HG03108 (cell line): ENCODE measurements at regions not wholly inside any gene's neighbourhood (a gene's known extent, or its start where the extent isn't known, plus 50 kb on each side); places are given as distances from the start of the nearest gene placed in this dataset.
"Not testable (repeated sequence)": the region's sequence is repeated elsewhere in the genome, so short reads cannot be mapped to it uniquely, and the experiment has no call there.

Source experiments
- ATAC-seq: cut with Tn5 transposase; IDR thresholded peaks from one replicate; pipeline ENCODE4 v1.9.1; 2021; ENCODE audit warnings: moderate library complexity; ENCODE audit not compliant: unreplicated experiment

GRCh38 chr3:106336619-106337018, 467.8 kb upstream of the CBLB start:
- ATAC-seq: no peak

DNA sequence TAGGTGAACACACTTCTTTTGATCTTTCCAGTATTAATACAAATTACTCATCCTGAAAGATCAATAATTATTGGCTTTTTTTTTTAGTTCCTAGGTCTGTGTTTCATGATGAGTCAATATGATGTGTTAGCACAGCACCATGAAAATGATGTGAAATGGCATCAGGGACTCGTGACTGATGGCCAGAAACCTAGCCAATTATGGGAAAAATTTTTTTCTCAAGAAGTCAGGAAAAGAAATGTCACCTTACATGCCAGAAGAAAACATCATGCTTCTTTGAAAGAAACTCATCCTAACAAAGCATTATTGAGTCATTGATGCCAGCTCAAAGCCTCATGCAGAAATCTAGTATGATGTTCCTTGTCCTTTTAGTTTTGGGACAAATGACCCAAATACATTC, 468.3 kb upstream of the CBLB start:
- ATAC-seq: no peak

DNA sequence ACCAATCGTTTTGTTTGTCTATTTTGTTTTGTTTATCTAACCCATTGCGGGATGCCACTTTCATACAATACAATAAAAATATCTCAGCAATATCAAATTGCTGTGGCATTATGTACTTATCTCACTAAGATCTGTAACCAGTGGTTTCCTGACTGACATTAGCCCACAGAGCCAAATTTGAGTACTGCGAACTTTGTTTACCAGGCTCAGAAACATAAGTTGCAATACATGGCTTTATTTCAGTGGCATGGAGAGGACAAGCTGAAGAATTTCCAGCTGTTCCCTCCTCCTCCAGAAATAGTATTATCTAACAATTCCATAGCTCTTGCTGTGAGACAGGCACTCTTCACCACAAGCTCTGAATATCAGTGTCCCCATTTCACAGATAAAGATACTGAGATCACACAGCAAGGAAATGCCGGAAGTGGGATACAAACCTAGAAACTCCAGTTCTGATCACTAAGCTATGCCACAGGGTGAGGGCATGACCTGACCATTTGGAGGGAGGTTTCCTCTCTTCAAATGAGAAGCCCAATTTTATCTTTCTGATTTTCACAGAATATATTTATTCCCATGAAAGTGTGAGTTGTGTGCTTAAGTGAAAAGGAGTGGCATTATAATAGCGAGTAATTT, 469.9 kb upstream of the CBLB start:
- no peak for ATAC-seq

GRCh38 chr3:106339551-106339950, 470.7 kb upstream of the CBLB start:
- ATAC-seq: no peak

DNA sequence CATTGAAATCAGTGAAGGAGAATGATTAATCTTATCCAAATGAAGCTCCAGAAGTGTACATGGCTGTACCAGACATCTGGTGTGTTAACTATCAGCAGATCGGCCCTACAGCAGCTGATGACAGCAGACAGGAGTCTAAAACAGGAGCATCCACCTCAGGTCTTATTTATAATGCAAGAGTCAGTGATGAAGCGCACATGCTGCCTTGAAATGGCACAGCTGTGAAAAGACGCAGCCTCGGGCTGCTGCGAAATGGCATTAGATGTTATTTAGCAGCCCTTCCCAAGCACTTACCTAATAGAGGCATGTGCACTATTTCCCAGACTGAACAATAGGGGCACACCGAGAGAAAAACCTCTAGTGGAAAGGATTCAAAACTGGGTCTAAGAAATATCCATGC, 472.3 kb upstream of the CBLB start:
- no peak for ATAC-seq

DNA sequence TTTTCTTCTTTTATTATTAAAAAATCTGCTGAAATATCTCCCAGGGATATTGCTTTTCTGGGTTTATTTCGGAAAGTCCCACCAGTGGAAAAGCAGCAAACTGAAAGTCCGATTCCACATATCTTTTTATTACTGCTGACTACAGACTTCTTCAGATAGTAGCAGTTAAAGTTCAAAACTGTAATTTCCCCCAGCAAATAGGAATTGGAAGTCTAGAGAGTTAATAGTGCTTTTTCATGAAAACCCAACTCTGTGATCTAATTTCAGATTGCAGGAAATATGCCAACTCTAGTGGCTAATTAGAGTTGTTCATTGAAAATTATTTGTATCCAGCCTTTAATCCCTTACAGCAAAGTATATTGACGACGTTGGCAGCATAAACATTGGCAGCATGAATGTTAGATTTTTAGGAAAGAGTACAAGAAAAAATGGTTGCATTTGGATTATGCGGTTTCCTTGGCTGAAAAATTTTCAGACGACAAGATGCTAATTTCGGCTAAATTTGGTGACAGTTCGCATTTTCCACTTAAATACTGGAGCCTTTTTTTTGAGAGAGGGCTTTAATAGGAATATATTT, 472.9 kb upstream of the CBLB start:
- no peak for ATAC-seq

- no peak for ATAC-seq
Measured at GRCh38 chr3:106342386-106342785, 473.6 kb upstream of the CBLB start.

GRCh38 chr3:106343811-106344210, 475.0 kb upstream of the CBLB start:
- no peak for ATAC-seq

DNA sequence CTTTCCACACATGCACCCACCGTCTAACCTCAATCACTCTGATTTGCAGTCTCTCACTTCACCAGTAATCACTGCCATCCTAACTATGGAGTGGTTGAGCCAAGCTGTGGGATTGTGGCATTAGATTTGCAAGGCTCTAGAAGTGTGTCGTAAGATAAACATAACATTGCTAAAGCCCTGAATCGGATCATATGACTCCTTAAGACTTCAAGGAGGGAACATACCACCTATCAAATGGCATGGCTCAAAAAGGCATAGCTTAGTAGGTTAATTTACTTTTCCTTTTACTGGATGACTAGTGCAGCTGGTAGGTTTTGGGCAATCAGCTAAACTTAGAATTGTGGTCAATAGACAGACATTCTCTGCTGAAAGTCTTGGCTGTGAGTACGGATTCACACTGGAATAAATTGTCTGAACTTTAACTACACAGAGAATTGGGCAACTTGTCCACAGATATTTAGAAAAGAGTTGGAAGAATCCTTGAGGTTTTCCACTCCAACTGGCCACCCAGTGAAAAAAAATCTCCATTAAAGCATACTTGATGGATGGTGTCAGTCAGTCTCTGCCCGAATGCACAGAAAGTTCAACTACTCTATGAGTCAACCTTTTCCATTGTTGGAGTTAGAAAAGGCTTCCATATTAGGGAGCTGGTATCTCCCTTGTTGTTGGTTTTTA, 476.7 kb upstream of the CBLB start:
- ATAC-seq: no peak

DNA sequence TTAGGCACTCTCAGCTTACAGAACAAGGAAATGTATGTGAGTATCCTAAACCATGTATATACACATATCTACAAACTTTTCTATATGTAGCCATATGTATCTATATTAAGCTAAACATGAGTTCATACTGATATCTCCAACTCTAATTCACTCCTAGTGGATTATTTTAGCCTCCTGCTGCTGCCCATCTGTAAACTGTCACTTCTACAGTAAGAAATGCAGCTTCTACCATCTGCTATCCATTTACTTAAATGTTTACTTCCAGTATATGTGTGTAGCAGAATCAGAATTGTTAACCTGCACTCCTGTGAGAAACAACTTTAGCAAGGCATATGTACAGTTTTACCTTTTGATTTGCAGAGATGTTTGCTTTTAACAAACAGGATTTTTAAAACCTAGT, 478.5 kb upstream of the CBLB start:
- ATAC-seq: no peak

DNA sequence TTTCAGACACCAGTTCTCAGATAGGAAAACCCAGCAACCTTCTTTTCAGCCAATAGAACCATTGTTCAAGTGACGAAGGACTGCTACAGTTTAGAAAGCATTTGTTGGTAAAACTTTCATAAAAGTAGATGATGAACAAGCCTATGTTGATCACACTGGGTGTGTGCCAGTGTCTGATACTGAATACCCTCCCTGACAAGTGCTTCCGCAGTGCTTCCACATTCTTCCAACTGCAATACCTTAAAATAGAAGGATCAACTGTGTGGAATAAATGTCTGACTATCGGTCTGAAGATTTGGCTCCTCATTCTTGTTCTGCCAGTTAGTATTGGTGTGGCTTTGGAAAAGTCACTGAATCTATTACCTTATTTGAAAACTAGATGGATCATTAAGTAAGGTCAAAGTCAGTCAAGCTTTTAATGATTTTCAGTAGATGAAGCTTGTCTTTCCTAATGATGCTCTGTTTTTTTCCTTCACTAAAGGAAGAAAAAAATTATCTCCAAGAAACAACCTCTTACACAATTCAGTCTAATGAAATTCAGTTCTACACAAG, 479.4 kb upstream of the CBLB start:
- ATAC-seq: no peak

GRCh38 chr3:106349191-106349881, 480.5 kb upstream of the CBLB start:
- ATAC-seq: no peak

DNA sequence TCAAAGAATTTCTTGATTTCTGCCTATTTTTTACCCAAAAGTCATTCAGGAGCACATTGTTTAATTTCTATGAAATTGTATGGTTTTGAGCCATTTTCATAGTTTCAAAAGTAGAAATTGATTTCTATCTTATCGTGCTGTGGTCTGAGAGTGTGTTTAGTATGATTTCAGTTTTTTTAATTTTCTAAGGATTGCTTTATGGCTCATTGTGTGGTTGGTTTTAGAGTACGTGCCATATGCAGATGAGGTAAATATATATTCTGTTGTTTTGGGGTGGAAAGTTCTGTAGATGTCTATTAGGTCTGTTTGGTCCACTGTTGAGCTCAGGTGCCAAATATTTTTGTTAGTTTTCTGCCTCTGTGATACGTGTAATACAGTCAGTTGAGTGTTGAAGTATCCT, 487.1 kb upstream of the CBLB start:
- ATAC-seq: no peak

DNA sequence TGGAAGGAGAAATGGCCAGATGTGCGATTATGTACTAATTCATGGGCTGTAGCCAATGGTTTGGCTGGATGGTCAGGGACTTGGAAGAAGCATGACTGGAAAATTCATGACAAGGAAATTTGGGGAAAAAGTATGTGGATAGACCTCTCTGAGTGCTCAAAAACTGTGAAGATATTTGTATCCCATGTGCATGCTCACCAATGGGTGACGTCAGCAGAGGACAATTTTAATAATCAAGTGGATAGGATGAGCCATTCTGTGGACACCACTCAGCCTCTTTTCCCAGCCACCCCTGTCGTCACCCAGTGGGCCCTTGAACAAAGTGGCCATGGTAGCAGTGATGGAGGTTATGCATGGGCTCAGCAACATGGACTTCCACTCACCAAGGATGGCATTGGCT, 490.9 kb upstream of the CBLB start:
- no peak for ATAC-seq

DNA sequence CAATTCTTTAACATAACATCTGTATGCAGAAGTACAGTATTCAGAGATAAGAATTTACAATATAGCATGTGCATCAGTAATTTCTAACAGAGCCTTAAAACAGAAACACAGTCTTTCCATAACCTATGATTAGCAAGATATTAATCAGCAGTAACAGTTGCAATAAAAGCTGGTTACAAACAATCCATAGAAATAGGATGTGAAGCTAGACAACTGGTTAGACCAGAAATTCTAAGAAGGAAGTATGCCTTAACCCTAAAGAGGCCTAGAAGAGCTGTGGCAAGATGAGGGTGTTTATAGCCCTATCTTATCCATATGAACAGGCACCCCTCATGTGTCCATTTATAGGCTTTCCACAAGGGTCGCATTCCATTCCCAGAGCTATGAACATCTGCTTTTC, 492.1 kb upstream of the CBLB start:
- not testable (repeated sequence) for ATAC-seq

DNA sequence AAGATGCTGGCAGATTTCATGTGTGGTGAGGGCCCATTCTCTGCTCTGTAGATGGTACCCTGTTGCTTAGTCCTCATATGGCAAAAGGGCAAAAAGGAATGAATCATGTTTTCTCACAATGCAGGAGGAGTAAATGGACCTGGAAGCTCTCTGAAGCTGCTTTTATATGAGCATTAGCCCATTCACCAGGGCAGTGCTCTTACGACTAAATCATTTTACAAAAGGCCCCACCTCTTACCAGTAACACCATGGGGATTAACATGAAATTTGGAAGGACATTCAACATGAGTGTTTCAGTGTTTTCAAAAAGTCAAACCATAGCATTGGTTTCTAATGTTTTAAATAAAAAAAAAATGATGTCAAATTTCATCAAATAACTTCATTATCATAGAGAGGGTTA, 495.7 kb upstream of the CBLB start:
- ATAC-seq: no peak

DNA sequence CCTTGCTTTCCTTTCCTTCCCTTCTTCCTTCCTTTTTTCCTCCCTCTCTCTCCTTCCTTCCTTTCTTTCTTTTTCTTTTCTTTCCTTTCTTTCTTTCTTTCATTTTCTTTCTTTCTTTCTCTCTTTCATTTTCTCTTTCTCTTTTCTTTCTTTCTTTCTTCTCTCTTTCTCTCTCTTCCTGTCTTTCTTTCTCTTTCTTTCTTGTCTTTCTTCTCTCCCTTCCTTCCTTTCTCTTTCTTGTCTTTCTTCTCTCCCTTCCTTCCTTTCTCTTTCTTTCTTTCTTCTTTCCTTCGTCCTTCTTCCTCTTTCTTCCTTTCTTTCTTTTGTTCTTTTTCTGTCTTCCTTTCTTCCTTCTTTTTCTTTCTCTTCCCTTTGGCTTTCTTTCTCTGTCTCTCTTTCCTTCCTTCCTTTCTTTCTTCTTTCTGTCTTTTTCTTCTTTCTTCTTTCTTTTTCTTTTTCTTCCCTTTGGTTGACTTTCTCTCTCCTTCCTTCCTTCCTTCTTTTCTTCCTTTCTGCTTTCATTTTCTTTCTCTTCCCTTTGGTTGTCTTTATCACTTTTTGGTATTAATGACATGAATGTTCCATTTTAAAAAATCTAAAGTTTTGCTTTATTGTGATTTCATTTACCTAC, 496.4 kb upstream of the CBLB start:
- no peak for ATAC-seq

DNA sequence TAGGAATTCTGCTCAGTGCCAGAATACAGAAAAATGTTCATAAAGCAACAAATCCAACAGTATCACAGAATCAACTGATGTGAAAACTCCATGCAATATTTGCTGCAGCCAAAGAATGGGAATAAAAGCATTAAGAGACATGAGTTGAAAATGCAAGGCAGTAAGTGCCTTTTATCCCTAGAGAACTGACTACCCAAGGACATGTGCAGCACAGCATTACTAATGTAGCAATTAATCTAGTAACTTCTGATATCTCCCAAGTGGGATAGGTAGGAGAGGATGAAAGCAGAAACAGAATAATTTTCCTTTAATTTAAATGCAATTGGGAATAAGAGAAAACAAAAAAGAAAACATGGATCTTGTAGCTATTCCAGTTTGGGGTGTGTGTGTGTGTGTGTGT, 497.5 kb upstream of the CBLB start:
- no peak for ATAC-seq

- ATAC-seq: no peak
Measured at GRCh38 chr3:106367496-106367895, 498.7 kb upstream of the CBLB start.

DNA sequence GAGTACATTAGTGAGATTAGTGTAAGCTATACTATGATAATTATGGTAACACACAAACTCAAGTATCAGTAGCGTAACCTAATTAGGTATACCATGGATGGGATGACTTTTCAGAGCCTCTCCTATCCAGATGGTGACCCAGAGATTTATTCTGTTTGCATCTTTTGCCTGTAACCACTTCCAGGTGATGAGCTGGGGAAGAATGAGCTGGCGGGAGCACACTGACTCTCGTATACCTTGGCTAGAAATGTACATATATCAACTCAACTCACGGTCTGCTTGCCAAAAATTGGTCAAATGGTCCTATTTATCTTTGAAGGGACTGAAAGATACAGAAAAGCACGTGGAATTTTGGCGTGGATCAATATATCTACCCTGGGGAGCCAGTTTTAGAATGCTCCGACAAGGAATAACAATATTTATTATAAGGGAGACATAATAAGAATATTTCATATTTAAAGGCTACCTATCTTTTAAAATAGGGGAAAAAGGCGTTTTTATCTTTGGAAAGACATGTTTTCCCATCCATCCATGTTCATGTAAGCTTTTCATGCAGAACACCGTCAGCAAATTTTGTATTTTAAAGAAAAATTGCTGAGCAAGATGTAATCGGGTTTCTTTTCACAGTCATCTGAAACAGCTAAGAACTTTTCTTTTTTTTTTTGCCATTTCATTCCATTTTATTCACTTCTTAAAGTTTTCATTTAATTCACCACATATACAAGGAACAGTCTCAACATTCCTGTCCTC, 502.6 kb upstream of the CBLB start:
- ATAC-seq: no peak
